GM19324 (cell line): ENCODE measurements at regions not wholly inside any gene's neighbourhood (a gene's known extent, or its start where the extent isn't known, plus 50 kb on each side); places are given as distances from the start of the nearest gene placed in this dataset.
"Not testable (repeated sequence)": the region's sequence is repeated elsewhere in the genome, so short reads cannot be mapped to it uniquely, and the experiment has no call there.

ENCODE experiments used
- ATAC-seq: cut with Tn5 transposase; IDR thresholded peaks from one replicate; pipeline ENCODE4 v1.9.1; 2021; ENCODE audit warnings: mild to moderate bottlenecking, moderate library complexity; ENCODE audit not compliant: unreplicated experiment, low FRiP score

DNA sequence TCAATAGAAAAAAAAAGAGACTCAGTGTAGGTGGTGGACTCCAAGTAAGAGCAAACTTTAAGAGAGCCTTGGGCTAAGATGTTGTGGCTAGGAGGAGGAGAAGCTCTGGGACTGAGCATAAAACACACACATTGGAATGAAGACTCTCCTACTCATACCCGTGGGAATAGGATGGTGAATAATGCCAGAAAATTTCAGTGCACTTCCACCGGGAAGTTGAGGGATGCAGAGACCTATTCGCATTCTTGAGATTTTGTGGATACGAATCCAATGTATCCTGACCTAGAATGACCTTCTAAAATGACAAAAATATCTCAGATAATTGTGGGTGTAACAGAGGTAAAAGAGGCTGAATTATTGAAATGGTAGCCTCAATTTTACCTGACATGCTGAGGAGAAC, 388.7 kb upstream of the SGO1 start:
- no peak for ATAC-seq

DNA sequence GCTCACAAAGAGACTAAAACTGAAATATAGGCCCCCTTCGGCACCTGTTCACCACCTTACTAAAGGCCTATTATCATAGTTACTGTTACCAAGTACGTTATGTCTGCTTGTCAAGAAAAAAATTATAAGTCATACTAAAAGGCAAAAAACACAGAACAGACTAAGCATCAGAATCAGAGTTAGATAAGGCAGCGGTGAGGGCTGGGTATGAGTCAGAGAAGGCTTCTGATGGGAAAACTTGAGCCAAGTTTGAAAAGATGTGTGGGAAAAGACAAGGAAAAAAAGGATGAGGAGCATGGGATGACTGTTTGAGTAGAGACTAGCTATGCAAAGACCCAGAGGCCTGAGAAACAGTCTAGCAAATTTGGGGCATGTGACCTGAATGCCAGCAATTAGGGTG, 387.2 kb upstream of the SGO1 start:
- ATAC-seq, result no peak

DNA sequence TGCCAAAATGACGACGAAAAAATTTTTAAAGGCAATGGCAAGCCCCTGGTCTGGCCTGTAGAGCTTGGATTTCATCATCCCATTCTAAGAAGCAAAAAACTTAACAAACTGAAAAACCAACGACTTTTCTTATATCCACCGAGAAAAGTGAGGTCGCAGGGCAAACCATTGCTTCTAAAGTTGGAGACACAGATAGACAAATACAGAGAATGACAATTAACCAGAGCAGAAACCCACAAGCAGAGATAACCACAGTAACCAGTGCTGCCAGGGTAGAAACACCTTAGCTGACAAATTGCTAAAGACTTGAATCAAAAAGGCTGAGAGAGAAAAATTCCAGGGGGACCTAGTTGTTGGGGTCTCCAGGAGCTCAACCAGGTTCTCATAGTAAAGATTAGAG, 386.5 kb upstream of the SGO1 start:
- no peak for ATAC-seq

DNA sequence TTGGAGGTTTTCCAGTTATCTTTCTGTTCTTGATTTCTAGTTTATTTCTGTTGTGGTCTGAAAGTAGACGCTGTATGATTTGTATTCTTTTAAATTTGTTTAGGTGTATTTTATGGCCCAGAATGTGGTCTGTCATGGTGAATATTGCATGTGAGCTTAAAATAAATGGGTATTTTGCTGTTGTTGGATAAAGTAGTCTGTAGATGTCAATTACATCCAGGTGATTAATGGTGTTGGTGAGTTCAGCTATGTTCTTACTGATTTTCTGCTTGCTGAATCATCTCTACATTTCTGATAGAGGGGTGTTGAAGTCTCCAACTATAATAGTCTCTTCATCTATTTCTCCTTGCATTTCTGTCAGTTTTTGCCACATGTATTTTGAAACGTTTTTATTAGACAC, 383.3 kb upstream of the SGO1 start:
- ATAC-seq, result no peak

DNA sequence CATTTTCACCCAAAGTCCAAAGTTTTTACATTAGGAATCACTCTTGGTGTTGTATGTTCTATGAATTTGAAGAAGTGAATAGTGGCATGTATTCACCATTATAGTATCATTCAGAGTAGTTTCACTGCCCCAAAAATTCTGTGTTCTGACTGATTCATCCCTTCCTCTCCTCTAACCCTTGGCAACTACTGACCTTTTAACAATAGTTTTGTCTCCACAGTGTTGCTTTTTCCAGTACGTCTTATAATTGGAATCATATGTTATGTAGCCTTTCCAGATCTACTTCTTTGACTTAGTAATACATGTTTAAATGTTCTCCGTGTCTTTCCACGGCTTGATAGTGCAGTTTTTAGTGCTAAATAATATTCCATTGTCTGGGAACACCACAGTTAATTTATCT, 379.0 kb upstream of the SGO1 start:
- ATAC-seq, result no peak

DNA sequence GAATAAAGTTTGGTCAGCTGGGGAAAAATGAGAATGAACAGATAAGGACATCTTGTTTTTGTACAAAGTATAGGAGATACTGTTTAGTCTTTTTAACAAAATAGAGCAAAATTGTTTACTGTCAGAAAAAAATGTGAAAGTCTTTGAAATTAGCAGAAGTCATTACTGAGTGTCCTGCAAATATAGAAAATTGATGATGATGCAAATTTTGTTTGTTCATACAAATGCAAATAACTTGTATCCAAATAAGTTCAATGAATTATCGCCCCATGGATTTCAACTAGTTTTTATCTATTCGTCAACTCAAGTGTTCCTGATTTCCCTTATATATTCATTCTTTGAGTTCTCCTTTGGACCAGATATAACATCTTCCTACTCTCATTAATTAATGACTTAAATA, 378.0 kb upstream of the SGO1 start:
- no peak for ATAC-seq

DNA sequence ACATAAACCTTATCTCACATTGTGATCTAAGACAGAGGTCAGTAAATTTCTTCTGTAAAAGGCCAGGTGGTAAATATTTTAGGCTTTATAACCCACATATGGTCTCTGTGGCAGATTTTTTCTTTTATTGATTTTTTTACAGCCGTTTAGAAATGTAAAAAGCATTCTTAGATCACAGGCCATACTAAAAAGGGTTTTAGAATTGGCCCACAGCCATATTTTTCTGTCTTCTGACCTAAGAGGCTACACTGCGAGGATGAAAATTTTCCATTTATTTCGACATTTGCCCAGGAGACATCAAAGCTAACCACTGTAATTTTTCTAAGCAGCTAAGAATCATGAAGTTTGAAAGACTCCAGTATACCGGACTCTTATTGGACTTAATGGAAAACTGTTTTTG, 377.2 kb upstream of the SGO1 start:
- no peak for ATAC-seq

DNA sequence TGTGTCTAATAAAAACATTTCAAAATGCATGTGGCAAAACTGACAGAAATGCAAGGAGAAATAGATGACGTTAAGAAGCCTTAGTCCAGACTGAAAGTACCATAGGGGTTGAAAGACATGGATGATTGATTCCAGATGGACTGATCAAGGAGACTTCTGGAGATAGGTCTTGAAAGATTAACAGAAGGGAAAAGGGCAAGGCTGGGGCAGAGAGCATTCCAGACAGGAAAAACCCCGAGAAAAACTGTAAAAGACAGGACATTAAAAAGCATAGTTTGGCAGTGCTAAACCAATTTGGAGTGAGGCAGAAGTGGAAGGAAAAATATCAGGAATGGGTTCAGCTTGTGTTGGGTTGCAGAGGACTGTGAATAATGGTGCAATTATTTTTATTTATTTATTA, 375.2 kb upstream of the SGO1 start:
- ATAC-seq, result no peak

DNA sequence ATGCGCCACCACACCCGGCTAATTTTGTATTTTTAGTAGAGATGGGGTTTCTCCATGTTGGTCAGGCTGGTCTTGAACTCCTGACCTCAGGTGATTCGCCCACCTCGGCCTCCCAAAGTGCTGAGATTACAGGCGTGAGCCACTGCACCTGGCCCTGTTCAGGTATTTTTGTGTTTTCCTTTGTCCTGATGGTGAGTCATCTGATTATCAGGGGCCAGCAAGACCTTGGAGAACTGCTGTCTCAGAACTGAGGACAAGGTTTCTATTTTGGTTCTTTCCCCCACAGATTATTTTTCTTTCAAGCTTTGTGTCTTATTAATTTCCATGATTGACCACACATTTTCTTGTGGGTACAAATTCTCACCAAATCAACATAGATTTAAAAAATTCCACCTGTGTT, 374.4 kb upstream of the SGO1 start:
- ATAC-seq, result not testable (repeated sequence)

DNA sequence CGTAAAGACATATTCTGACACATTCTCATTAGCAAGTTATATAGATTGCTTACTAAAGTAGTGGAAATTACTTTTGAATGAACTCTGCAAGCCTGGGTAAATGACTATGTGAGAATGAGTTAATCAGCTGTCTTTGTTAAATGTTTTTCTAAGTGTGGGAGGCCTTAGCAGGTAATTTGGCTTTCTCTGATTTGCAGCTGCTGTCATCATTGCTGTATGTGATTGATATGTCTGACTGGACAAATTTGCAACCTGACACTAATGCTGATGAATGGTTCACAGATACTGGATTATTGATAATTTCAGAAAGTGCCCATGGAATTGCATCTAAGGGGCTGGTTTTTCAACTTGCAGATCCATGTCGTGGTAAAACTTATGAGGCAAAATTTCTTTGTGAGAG, 372.2 kb upstream of the SGO1 start:
- ATAC-seq, result no peak

DNA sequence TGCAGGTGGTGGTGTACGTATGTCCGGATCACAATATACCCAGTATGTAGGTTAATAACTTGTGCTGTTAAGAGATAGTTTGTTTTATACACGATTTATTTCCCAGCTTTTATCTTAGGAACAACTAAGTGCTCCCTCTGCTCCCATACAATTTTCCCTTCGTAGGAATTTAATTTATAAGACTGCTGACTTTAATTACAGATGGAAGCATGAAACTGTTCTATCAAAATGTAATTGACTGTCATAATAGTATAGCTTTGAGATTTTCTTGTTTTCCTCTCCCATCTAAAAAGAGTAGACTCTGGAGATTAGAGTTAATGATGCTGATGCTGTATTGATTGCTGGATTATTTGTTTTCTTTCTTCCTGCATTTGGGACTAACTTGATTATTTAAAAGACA, 370.7 kb upstream of the SGO1 start:
- no peak for ATAC-seq

DNA sequence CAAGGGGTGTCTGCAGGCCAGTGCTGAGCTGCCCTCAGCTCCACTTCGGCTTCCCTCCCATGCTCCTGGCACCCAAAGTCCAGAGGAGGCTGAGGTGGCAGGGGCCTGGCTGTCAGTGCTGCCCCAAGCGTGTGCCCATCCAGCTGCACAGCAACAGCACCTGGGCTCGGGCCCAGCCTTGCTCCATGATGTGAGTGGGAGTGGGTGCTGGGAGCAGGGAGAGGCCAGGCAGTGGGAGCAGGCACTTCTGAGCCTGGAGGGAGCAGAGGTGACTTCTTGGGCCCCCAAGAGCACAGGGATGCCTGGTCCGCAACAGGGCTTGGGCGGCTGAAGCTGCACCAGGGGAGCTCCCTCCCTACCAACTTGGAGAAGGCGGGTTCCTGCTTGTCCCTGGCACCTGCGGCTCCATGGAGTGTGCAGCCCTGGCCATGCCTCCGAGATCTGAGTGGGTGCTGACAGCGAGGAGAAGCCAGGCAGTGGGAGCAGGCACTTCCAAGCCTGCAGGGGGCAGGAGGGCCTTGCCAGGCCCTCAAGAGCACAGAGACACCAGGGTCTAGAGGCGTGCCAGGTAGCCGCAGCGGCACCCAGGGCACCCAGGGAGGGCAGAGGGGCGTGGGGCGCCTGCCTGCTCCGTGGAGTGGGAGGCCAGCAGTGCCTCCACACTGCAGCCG, 366.7 kb upstream of the SGO1 start:
- no peak for ATAC-seq

DNA sequence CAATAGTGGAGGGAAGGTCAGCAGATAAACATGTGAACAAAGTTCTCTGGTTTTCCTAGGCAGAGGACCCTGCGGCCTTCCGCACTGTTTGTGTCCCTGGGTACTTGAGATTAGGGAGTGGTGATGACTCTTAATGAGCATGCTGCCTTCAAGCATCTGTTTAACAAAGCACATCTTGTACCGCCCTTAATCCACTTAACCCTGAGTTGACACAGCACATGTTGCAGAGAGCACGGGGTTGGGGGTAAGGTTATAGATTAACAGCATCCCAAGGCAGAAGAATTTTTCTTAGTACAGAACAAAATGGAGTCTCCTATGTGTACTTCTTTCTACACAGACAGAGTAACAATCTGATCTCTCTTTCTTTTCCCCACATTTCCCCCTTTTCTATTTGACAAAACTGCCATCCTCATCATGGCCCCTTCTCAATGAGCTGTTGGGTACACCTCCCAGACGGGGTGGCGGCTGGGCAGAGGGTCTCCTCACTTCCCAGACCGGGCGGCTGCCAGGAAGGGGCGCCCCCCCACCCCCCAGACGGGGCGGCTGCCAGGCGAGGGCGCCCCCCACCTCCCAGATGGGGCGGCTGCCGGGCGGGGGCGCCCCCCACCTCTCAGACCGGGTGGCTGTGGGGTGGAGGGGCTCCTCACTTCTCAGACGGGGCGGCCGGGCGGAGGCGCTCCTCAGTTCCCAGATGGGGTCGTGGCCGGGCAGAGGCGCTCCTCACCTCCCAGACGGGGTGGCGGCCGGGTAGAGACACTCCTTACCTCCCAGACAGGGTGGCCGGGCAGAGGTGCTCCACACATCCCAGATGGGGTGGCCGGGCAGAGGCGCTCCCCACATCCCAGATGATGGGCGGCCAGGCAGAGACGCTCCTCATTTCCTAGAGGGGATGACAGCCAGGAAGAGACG, 361.6 kb upstream of the SGO1 start:
- not testable (repeated sequence) for ATAC-seq

DNA sequence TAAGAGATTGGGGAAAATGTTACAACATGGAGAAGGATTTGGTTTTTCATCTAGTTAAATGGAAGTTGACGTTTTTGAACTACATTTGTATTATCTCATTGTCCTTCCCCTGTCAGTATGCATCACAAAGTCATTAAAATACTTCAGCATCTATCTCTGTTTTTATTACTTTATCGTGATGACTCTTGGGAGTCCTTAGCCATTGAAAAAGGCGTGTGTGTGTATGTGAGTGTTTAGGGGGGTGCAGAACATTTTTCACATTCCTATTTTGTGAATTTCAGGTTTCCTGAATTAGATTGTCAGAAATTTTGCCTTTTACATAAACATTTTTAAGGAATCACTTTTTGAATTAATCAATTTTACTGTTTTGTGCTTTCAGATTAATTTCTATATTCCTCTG, 360.6 kb upstream of the SGO1 start:
- no peak for ATAC-seq

DNA sequence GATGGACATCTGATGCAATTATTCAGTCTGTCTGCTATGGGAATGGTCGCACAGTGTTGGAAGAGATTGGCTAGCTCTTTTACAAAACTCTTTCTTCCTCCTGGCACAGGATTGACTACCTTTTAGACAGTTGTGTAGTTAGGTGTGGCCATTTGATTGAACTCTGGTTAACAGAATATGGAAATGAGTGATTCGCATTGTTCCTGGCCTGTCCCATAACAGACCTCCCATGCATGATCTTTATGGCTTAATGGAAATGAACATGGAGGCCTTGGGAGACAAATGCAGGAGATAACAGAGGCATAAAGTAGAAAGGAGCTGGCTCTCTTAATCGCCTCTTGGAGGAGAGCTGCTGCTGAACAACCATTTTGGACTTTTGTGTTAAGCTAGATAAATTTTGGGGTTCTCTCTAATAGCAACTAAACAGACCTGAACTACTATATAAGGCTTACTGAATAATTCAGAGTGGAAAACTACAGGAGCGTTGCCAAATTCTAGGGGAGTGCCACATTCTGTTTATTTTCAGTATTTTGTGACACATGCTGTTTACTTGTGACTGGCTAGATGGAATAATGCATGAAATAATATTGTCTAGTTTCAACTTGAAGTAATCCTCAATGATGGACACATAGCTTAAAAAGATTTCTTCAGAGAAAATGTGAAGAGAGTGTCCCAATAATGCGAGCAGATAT, 357.7 kb upstream of the SGO1 start:
- no peak for ATAC-seq

DNA sequence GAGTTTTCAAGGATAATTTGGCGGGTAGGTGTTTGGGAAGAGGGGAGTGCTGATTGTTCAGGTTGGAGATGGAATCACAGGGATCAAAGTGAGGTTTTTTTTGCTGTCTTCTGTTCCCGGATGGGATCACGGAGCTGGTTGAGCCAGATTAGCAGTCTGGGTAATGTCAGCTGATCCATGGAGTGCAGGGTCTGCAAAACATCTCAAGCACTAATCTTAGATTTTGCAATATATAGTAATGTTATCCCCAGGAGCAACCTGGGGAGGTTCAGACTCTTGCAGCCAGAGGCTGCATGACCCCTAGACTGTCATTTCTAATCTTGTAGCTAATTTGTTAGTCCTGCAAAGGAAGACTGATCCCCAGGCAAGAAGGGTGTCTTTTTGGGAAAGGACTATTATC, 354.1 kb upstream of the SGO1 start:
- ATAC-seq, result no peak

DNA sequence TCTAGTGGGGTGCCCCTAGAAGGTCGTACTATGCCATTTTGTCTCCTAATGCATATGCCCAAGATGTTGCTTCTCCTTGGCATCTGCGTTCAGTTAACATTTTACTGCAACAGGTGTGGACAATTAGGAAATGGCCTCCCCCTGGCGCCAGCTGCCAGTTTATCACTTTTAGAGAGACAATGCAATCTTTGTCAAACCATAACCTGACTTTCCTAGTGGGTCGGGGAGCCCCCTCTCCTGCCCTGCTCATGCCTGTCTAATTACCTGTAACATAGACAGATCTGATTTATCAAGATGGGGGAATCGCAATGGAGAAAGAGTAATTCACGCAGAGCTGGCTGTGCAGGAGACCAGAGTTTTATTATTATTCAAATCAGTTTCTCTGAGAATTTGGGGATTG, 353.7 kb upstream of the SGO1 start:
- no peak for ATAC-seq

DNA sequence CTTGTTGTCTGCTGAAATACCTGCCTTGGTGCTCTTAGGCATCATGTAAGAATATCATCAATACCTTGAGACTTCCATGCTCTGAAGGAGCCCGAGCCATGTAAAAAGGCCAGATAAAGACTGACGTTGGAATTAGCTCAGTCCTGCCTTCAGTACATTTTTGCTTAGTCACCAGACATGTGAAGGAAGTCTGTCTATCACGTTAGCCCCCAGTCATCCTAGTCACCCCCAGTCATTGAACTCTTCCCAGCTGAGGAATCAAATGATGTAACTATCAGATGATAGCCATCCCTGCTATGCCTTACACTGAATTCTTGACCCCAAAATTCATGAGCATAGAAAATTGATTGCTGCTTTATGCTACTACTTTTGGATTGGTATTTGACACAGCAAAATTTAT, 351.2 kb upstream of the SGO1 start:
- no peak for ATAC-seq

DNA sequence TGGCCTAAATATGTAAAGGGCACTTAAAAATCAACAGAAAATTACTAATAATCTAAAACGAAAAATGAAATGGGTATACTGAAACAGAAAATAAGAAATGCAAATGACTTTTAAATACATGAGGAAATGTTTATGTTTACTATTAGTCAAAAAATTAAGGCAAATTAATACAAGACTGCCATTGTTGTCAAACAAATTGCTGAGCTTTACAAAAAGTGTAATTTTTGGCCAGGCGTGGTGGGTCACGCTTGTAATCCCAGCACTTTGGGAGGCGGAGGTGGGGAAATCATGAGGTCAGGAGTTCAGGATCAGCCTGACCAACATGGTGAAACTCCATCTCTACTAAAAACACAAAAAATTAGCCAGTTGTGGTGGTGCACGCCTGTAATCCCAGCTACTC, 343.9 kb upstream of the SGO1 start:
- no peak for ATAC-seq

DNA sequence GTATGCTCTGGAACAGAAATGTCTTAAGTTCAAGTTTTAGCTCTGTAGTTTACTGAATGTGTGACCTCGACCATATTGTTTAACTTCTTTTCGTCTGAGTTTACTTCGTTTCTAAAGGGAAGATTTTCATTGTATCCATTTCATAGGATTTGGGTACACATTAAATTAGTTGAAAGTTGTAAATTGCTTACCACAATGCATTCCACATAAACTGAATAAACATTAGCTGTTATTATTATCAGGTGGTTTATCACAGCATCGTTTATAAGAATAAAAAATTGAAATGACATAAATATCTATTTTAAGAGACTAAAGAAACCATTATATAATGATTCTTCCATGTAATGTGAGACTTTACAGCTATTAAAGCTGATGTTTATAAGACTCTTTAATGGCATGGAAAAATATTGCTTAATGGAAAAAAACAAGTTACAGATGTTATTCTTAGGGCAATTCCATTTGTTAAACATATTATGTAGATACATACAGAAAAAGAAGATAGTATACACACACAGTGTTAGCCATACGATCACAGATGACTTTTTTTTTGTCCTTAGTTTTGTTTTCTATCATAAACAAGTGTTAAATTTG, 342.3 kb upstream of the SGO1 start:
- no peak for ATAC-seq

DNA sequence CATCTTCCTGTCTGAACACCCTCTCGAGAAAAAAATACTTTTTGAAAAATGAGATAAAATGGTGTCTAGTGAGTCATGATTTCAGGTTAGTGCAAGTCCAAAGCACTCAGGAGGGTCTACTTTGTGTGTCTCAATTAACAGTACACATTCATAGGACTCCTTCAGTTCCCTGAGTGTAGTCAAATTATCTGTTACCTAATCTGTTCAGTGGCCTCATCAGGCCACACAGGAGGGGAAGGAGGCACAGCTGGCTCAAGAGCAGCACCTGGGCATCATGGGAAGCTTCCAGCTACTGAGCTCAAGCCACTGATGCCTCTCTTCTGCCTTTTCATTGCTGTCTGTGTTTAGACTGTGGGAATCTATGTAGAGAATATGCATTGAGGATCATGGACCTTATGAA, 341.4 kb upstream of the SGO1 start:
- ATAC-seq, result no peak
